NCI-H2227 (cell line): ENCODE measurements at regions not wholly inside any gene's neighbourhood (a gene's known extent, or its start where the extent isn't known, plus 50 kb on each side); places are given as distances from the start of the nearest gene placed in this dataset.
"Not testable (repeated sequence)": the region's sequence is repeated elsewhere in the genome, so short reads cannot be mapped to it uniquely, and the experiment has no call there.

Experiments
- DNase-seq: peaks from one replicate; lab custom pipeline; 2025; ENCODE audit not compliant: unreplicated experiment; lab: John Stamatoyannopoulos, UW

GRCh38 chr12:67758521-67758920, 110.0 kb downstream of the DYRK2 start:
- DNase-seq, result no peak

GRCh38 chr12:67759829-67760228, 111.3 kb downstream of the DYRK2 start:
- no peak for DNase-seq

DNA sequence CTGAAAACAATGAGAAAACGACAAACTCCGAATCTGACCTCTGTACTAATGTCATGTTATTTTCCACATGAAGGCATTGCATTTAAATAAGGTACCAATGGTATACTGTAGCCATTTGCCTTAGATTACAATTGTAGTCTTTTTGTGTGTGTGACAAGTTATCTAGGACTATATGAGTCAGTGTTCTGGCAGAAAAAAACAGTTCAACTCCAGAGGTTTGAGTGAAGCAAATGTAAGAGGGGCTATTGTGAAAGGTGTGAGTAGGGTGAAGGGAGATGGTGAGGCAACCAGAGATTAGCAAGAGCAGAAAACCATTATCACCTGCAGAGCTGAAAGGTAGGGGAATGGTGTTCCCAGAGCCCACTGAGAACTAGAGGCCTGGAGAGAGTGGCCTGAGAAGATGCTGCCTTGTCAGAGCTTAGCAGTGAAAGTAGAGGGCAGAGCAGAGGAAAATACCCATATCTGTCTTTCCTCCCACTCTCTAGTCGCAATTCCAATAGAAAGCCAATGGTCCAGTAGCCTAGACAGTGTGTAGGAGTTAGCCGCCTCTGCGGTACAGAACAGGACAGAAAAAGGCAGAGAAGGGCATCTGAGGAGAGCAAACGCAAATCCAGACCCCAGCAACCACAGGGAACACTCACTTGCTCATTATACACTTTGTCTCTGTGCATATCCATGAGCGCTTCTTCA, 112.2 kb downstream of the DYRK2 start:
- no peak for DNase-seq

DNA sequence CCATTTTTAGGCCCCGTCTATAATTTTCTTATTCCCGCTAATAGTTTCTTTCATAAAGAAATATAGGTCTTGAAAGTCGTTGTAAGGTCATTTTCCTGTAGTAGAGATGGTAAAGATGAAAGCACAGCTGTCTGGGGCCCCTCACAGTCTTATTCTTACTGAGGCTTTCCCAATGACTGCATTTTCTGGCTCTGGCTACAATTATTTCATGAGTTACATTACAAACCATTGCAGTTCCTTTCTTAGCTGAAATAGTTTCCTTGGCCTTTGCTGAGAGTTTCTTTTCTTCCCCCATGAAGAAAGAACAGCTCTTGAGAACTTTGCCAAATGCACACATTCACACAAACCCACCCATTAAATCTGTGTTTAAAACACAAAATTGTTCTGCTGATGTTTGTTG, 113.0 kb downstream of the DYRK2 start:
- DNase-seq, result no peak

- no peak for DNase-seq
Measured at GRCh38 chr12:67764055-67764454, 115.5 kb downstream of the DYRK2 start.

- DNase-seq, result no peak
Measured at GRCh38 chr12:67764946-67765619, 116.5 kb downstream of the DYRK2 start.

GRCh38 chr12:67765776-67766766, 117.5 kb downstream of the DYRK2 start:
- no peak for DNase-seq

DNA sequence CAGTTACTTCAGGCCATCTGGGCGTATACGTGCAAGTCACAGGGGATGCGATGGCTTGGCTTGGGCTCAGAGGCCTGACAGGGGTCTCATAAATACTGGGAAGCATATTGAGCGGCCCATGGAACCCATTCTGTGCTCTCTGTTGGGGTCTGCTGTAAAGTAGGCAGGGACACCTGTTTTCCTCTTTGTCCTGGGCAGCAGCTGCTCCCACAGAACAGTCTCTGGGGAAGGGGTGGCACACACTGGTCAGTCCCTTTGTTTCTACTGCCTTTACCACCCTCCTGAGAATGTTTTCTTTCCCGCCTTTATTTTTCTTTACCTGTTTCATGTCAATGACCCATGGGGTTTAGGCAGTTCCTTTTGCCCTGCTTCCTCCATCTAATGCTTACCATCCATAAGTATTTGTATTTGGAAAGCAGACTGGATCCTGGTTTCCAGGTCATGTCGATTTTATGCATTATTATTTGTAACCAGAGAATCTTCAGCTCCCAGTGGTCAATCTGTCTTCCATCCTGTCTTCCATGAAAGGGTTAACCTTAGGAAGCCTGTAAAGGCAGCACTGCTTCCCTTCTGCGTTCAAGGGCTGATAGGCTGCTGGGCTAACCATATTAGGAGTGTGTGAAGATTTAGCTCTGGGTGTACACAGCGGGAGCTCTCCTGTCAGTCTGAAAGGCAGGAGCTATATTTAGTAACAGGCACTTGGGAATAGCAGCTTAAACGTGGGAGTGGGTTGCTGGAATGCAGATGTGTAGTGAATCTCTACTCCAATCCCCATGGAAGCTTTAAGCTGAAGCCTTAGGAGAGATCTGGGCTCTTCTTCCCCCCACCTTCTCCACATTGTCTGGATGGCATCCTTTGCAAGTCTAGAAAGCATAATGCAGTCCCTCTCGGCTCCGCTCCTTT, 124.0 kb downstream of the DYRK2 start:
- peak; percentile 78 for DNase-seq

GRCh38 chr12:67773896-67774295, 125.4 kb downstream of the DYRK2 start:
- no peak for DNase-seq

GRCh38 chr12:67774983-67775587, 126.5 kb downstream of the DYRK2 start:
- DNase-seq, result no peak

GRCh38 chr12:67780580-67781084, 132.1 kb downstream of the DYRK2 start:
- DNase-seq, result no peak

DNA sequence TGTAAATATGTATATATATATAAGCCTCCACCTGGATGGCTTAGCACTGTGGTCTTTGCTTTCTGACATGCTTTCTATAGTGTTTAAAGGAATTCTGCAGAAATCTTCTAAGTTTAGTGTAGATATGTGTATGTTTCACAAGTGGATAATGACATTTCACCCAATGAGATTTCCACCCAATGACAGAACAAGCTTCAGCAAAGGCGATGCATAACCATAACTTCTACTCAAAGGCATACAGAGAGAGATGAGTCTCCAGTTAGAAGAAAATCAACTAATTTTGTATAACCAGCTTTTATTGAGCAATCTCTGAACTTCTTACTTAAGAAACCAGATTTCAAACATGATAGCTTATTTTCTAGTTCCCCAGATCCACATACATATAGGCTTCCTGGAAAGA, 134.0 kb downstream of the DYRK2 start:
- no peak for DNase-seq

- no peak for DNase-seq
Measured at GRCh38 chr12:67783393-67783792, 134.8 kb downstream of the DYRK2 start.

GRCh38 chr12:67784831-67785230, 136.3 kb downstream of the DYRK2 start:
- no peak for DNase-seq

DNA sequence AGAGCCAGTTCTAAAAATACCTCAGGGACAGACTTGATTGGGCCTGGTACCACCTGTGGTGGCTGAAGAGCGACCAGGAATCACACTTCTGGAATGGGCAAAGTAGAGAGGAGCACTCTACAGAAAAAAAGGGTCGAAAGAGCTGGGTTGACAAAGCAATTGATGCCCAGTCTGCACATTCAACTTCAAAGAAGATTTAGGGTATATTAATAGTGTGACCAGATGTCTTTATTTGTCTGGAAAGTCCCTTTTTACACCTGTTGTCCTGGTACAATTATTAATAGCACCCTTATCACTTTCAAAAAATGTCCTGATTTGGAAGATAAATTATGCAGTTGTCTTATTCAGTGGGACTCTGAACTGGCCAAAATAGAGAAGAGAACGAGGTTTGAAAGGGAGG, 137.5 kb downstream of the DYRK2 start:
- DNase-seq, result no peak

GRCh38 chr12:67788118-67788517, 139.6 kb downstream of the DYRK2 start:
- DNase-seq, result no peak

DNA sequence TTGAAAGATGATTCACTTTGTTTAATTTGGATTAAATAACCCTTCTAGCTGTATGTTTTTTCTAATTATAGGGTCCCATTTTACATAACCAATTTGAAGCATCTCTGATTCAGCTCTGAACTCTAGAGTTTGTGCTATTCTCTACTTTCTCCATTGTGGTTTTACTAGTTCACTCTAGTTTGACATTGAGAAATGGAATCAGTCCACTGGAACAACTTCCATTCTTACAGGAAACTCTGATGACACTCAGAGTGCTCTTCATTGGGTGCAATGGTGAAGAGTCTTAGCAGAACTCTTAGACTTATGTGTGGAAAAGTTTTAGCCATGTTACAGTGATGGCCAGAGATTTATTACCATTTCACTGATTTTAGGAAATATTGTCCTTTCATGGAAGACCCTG, 140.7 kb downstream of the DYRK2 start:
- no peak for DNase-seq

GRCh38 chr12:67790660-67791059, 142.1 kb downstream of the DYRK2 start:
- DNase-seq, result no peak

DNA sequence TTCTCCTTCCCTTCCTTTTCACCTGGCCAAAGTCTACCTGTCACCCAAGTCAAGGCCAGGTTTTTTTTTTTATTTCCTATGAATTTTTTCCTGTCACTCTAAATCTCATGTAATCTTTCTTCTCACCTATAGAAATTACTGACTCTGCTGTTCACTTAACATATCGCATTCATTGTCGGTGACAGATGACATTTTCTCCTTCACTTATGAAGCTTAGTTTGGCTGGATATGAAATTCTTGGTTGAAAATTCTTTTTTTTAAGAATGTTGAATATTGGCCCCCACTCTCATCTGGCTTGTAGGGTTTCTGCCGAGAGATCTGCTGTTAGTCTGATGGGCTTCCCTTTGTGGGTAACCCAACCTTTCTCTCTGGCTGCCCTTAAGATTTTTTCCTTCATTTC, 142.8 kb downstream of the DYRK2 start:
- not testable (repeated sequence) for DNase-seq

GRCh38 chr12:67792185-67792584, 143.6 kb downstream of the DYRK2 start:
- no peak for DNase-seq
